Fibroblast of skin of scalp (primary cell): ENCODE measurements at regions not wholly inside any gene's neighbourhood (a gene's known extent, or its start where the extent isn't known, plus 50 kb on each side); places are given as distances from the start of the nearest gene placed in this dataset.

Experiments
- DNase-seq: peaks from one replicate; pipeline ENCODE4 v3.0.0-alpha.2; 2013

- peak; percentile 58 for DNase-seq
These were observed 285.7 kb downstream of the CRPPA start for GRCh38 chr7:16135658-16136057.

- DNase-seq = peak; percentile 68
These were observed 290.9 kb downstream of the CRPPA start for GRCh38 chr7:16130111-16131110.

- peak; percentile 89 for DNase-seq
These were observed 291.8 kb downstream of the CRPPA start for GRCh38 chr7:16129431-16130110.

- no peak for DNase-seq
These were observed 298.1 kb downstream of the CRPPA start for GRCh38 chr7:16123117-16123770.

GRCh38 chr7:16121876-16122390 is 299.4 kb downstream of the CRPPA start:
- DNase-seq = no peak

GRCh38 chr7:16115374-16115773 is 306.0 kb downstream of the CRPPA start:
- DNase-seq = no peak

- DNase-seq = peak; percentile 47
These were observed 306.7 kb downstream of the CRPPA start for GRCh38 chr7:16114633-16115032.

- DNase-seq = no peak
These were observed 307.3 kb downstream of the CRPPA start for GRCh38 chr7:16114071-16114470.

GRCh38 chr7:16113058-16113457 is 308.3 kb downstream of the CRPPA start:
- no peak for DNase-seq

- DNase-seq = no peak
These were observed 314.5 kb downstream of the CRPPA start for GRCh38 chr7:16106869-16107268.

- no peak for DNase-seq
These were observed 315.0 kb downstream of the CRPPA start for GRCh38 chr7:16106300-16106699.

- DNase-seq = no peak
These were observed 322.0 kb downstream of the CRPPA start for GRCh38 chr7:16099302-16099849.

GRCh38 chr7:16098585-16099179 is 322.7 kb downstream of the CRPPA start:
- DNase-seq = no peak

GRCh38 chr7:16098058-16098457 is 323.3 kb downstream of the CRPPA start:
- DNase-seq = no peak

GRCh38 chr7:16095171-16095950 is 326.0 kb downstream of the CRPPA start:
- DNase-seq = no peak

- DNase-seq = no peak
These were observed 326.7 kb downstream of the CRPPA start for GRCh38 chr7:16094651-16095050.

- no peak for DNase-seq
These were observed 328.6 kb downstream of the CRPPA start for GRCh38 chr7:16092711-16093110.

GRCh38 chr7:16091701-16092310 is 329.5 kb downstream of the CRPPA start:
- DNase-seq = no peak

GRCh38 chr7:16089801-16090200 is 331.5 kb downstream of the CRPPA start:
- no peak for DNase-seq

GRCh38 chr7:16089191-16089590 is 332.1 kb downstream of the CRPPA start:
- no peak for DNase-seq

GRCh38 chr7:16086743-16087142 is 334.6 kb downstream of the CRPPA start:
- DNase-seq = no peak
